Vagina (tissue), 2 donors: ENCODE measurements at regions not wholly inside any gene's neighbourhood (a gene's known extent, or its start where the extent isn't known, plus 50 kb on each side); places are given as distances from the start of the nearest gene placed in this dataset.
"Not testable (repeated sequence)": the region's sequence is repeated elsewhere in the genome, so short reads cannot be mapped to it uniquely, and the experiment has no call there.

Source experiments
- POLR2A ChIP-seq, 2 donors: fragments of 450-650 bp; IDR thresholded peaks; one replicate each; pipeline ENCODE4 v1.6.1; 2017; ENCODE audit warnings: antibody characterized with exemption in 2 of 2, mild to moderate bottlenecking in 2 of 2, moderate library complexity in 2 of 2
- POLR2AphosphoS5 ChIP-seq, 2 donors: sonication (generic); formaldehyde crosslinking; IDR thresholded peaks; one replicate each; pipeline ENCODE4 v1.9.0; 2017; ENCODE audit warnings: antibody characterized with exemption in 2 of 2, mild to moderate bottlenecking in 2 of 2, low read depth in 1 of 2; ENCODE audit not compliant: insufficient read depth in 1 of 2
- TF ChIP-seq, protein P1 (sequence below), 3 experiments: fragments of 450-650 bp in 2 of 3; fragments of 200-600 bp in 1 of 3; sonication (generic) in 1 of 3; IDR thresholded peaks; one replicate each; pipeline ENCODE4 v1.5.1; 2017 to 2019; ENCODE audit warnings: antibody characterized with exemption in 3 of 3, mild to moderate bottlenecking in 2 of 3, moderate library complexity in 2 of 3

DNA sequence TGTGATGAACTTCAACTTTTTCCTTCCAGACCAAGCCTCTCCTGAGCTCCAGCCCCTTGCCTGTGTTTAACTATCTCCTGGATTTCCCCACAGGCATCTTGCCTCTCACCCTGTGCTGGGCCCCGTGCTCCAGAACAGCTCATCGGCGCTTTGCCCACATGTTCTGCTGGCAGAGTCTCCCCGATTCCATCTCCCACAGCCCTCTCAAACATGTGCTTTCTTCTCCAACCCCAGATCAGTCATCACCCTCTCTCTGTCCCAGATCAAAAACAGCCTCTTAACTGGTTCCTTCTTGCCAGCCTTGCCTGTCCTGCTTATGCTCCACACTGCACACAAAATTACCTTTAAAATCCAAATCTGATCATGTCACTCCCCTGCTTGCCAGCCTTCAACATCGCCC, 1959.3 kb downstream of the FOXD4L5 start:
- not testable (repeated sequence) for TF ChIP-seq POLR2AphosphoS5 (IDR thresholded peaks at IDR 0.05; ENCODE audit: insufficient read depth in 1 of 2, low read depth in 1 of 2); POLR2A (IDR thresholded peaks at IDR 0.05)
- TF ChIP-seq, protein P1, sequence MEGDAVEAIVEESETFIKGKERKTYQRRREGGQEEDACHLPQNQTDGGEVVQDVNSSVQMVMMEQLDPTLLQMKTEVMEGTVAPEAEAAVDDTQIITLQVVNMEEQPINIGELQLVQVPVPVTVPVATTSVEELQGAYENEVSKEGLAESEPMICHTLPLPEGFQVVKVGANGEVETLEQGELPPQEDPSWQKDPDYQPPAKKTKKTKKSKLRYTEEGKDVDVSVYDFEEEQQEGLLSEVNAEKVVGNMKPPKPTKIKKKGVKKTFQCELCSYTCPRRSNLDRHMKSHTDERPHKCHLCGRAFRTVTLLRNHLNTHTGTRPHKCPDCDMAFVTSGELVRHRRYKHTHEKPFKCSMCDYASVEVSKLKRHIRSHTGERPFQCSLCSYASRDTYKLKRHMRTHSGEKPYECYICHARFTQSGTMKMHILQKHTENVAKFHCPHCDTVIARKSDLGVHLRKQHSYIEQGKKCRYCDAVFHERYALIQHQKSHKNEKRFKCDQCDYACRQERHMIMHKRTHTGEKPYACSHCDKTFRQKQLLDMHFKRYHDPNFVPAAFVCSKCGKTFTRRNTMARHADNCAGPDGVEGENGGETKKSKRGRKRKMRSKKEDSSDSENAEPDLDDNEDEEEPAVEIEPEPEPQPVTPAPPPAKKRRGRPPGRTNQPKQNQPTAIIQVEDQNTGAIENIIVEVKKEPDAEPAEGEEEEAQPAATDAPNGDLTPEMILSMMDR (IDR thresholded peaks at IDR 0.05): not testable (repeated sequence)
